WTC11 (cell line): ENCODE measurements at regions not wholly inside any gene's neighbourhood (a gene's known extent, or its start where the extent isn't known, plus 50 kb on each side); places are given as distances from the start of the nearest gene placed in this dataset.

Experiments
- ATF6 ChIP-seq: sonication (generic); formaldehyde crosslinking; IDR thresholded peaks from 2 replicates; pipeline ENCODE4 v1.8.1; 2023; ENCODE audit warnings: mild to moderate bottlenecking, missing genetic modification reagents
- CTCF ChIP-seq: fragments of 200-600 bp; IDR thresholded peaks from 2 replicates; pipeline ENCODE4 v1.8.0; 2022; ENCODE audit warnings: antibody characterized with exemption
- E2F1 ChIP-seq: sonication (generic); formaldehyde crosslinking; IDR thresholded peaks from 2 replicates; pipeline ENCODE4 v1.8.0; 2022; ENCODE audit warnings: mild to moderate bottlenecking, missing genetic modification reagents
- ESRRA ChIP-seq: sonication (generic); formaldehyde crosslinking; IDR thresholded peaks from 2 replicates; pipeline ENCODE4 v1.8.1; 2022; ENCODE audit warnings: mild to moderate bottlenecking, missing genetic modification reagents, borderline replicate concordance
- TP53 ChIP-seq: sonication (generic); formaldehyde crosslinking; IDR thresholded peaks from 2 replicates; pipeline ENCODE4 v1.8.1; 2023; ENCODE audit warnings: mild to moderate bottlenecking, missing genetic modification reagents
- ZNF396 ChIP-seq: fragments of 250-450 bp; sonication (Bioruptor Pico); IDR thresholded peaks from 2 replicates; pipeline ENCODE4 v1.8.0; 2021; ENCODE audit warnings: mild to moderate bottlenecking, moderate library complexity, borderline replicate concordance
- ZNF416 ChIP-seq: fragments of 250-450 bp; sonication (Bioruptor Pico); IDR thresholded peaks from 2 replicates; pipeline ENCODE4 v1.9.0; 2021; ENCODE audit warnings: mild to moderate bottlenecking, inconsistent platforms

- TF ChIP-seq CTCF (no peak), ESRRA (no peak), ZNF396 (CRISPR knock-in tag) (no peak), ATF6 (no peak), TP53 (CRISPR knock-in tag) (no peak), E2F1 (CRISPR knock-in tag) (no peak), ZNF416 (CRISPR knock-in tag) (no peak)
Observed at GRCh38 chr5:139743001-139743771, 52.4 kb upstream of the PSD2 start.
